ENCODE measurements at regions not wholly inside any gene's neighbourhood (a gene's known extent, or its start where the extent isn't known, plus 50 kb on each side); places are given as distances from the start of the nearest gene placed in this dataset.
"Not testable (repeated sequence)": the region's sequence is repeated elsewhere in the genome, so short reads cannot be mapped to it uniquely, and the experiment has no call there.

DNA sequence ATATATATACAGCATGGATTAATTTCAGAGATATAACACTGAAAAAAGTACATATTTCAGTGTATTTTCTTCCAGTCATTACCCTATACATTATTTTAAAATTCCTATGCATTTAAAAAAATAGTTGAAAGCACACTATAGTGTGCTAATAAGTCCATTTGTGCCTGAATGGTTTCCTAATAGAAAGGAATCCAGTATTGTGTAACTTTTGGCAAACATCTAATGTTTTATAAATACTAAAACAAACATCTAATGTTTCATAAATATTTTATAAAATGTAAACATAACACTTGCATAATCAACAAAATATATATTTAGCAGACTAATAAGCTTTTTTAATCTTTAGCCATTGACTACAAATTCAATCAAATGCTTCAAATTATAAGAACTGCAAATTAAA, 126.6 kb upstream of the FIBIN start:
- intact Hi-C loops (cut with DNase I; ENCODE audit: low total_unique reads), result no loop called here
- DNase-seq, result no peak
- no peak for TF ChIP-seq CTCF (IDR thresholded peaks at IDR 0.05)
- TF ChIP-seq POLR2A (IDR thresholded peaks at IDR 0.05), result no peak
- no peaks in the 10 kb centered on the region for H3K27me3 ChIP-seq
- H3K4me3 ChIP-seq, result no peak overlapping the region
- H3K9me3 ChIP-seq, result no peaks in the 10 kb centered on the region
- no peaks in the 10 kb centered on the region for H3K36me3 ChIP-seq
- no peaks in the 10 kb centered on the region for H3K4me1 ChIP-seq
- H3K27ac ChIP-seq, result no peak overlapping the region

GRCh38 chr11:26878959-26879581, 114.8 kb upstream of the FIBIN start:
- Histone ChIP-seq H3K27ac (no peak overlapping the region), H3K36me3 (no peaks in the 10 kb centered on the region), H3K27me3 (no peaks in the 10 kb centered on the region), H3K4me3 (no peak overlapping the region), H3K4me1 (no peaks in the 10 kb centered on the region), H3K9me3 (peaks cover 0 to 7% of the 10 kb centered on the region in 2 donors)
- DNase-seq, result no peak
- intact Hi-C loops (cut with DNase I; ENCODE audit: low total_unique reads), result no loop called here
- TF ChIP-seq CTCF (IDR thresholded peaks at IDR 0.05) (no peak), POLR2A (IDR thresholded peaks at IDR 0.05) (no peak)

- intact Hi-C loops (cut with DNase I; ENCODE audit: low total_unique reads), result not testable (repeated sequence)
Measured at GRCh38 chr11:26882363-26882880, 111.5 kb upstream of the FIBIN start.

DNA sequence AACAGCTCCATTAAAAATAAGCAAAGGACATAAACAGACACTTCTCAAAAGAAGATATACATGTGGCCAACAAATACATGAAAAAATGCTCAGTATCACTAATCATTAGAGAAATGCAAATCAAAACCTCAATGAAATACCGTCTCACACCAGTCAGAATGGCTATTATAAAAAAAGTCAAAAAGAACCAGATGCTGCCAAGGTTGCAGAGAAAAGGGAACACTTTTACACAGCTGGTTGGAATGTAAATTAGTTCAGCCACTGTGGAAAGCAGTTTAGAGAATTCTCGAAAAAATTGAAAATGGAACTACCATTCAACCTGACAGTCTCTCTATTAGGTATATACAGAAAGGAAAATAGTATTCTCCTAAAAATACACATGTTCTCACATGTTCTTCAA, 102.4 kb upstream of the FIBIN start:
- no peaks in the 10 kb centered on the region for H3K27me3 ChIP-seq
- H3K4me1 ChIP-seq, result no peaks in the 10 kb centered on the region
- no peaks in the 10 kb centered on the region for H3K9me3 ChIP-seq
- H3K36me3 ChIP-seq, result no peaks in the 10 kb centered on the region
- no peak for DNase-seq
- intact Hi-C loops (cut with DNase I; ENCODE audit: low total_unique reads), result no loop called here
- no peak for TF ChIP-seq CTCF (IDR thresholded peaks at IDR 0.05)
- TF ChIP-seq POLR2A (IDR thresholded peaks at IDR 0.05), result no peak
- no peak overlapping the region for H3K27ac ChIP-seq
- no peak overlapping the region for H3K4me3 ChIP-seq

More at GRCh38 chr11:26882363-26882880, 111.5 kb upstream of the FIBIN start:
- not testable (repeated sequence) for H3K27me3 ChIP-seq, H3K27ac ChIP-seq, H3K9me3 ChIP-seq, H3K4me3 ChIP-seq, DNase-seq, H3K36me3 ChIP-seq, H3K4me1 ChIP-seq

DNA sequence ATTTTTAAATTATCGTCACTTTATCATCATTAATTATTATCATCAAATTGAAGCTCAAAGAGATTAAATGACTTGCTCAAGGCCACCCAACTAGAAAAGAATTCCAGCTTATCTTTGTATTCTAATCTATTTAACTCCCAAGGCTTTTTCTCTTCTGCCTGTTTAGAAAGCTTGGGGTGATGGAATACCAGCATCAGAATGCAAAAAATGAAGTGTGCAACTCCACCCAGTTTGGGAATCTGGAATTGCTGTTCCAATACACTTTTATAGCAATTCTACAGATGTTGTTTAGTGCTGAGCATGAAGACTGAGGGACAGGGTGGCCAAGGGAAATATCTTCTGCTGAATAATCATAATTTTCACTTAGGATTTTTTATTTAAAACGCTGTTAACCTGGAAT, 97.2 kb upstream of the FIBIN start:
- TF ChIP-seq POLR2A (IDR thresholded peaks at IDR 0.05) (no peak), CTCF (IDR thresholded peaks at IDR 0.05) (no peak)

GRCh38 chr11:26898799-26899198, 95.1 kb upstream of the FIBIN start:
- H3K9me3 ChIP-seq, result no peaks in the 10 kb centered on the region
- DNase-seq, result no peak
- no peak overlapping the region for H3K4me3 ChIP-seq
- no peak for TF ChIP-seq POLR2A (IDR thresholded peaks at IDR 0.05)
- TF ChIP-seq CTCF (IDR thresholded peaks at IDR 0.05), result no peak
- intact Hi-C loops (cut with DNase I; ENCODE audit: low total_unique reads), result no loop called here
- H3K27me3 ChIP-seq, result no peaks in the 10 kb centered on the region
- no peak overlapping the region for H3K27ac ChIP-seq
- H3K4me1 ChIP-seq, result no peaks in the 10 kb centered on the region
- no peaks in the 10 kb centered on the region for H3K36me3 ChIP-seq

More for the DNA sequence above, 97.2 kb upstream of the FIBIN start:
- no peak overlapping the region for H3K4me3 ChIP-seq
- no peaks in the 10 kb centered on the region for H3K27me3 ChIP-seq
- no peaks in the 10 kb centered on the region for H3K36me3 ChIP-seq
- DNase-seq, result no peak
- no peaks in the 10 kb centered on the region for H3K9me3 ChIP-seq
- H3K27ac ChIP-seq, result no peak overlapping the region
- intact Hi-C loops (cut with DNase I; ENCODE audit: low total_unique reads), result no loop called here
- H3K4me1 ChIP-seq, result no peaks in the 10 kb centered on the region
